H9 (cell line): ENCODE measurements at regions not wholly inside any gene's neighbourhood (a gene's known extent, or its start where the extent isn't known, plus 50 kb on each side); places are given as distances from the start of the nearest gene placed in this dataset.

Source experiments
- DNase-seq: peaks from one replicate; pipeline ENCODE4 v3.0.0-alpha.2; 2017
- H2AFZ ChIP-seq: one replicate; pipeline ENCODE4 v1.6.1; 2013; ENCODE audit warnings: mild to moderate bottlenecking, low read length, control low read depth, moderate library complexity
- H2AK5ac ChIP-seq: 2 replicates; pipeline ENCODE4 v1.6.1; 2013; ENCODE audit warnings: low read length, control low read depth, mixed read lengths; ENCODE audit not compliant: insufficient read length
- H2BK120ac ChIP-seq: one replicate; pipeline ENCODE4 v1.6.1; 2013; ENCODE audit warnings: low read depth, mild to moderate bottlenecking, low read length, control low read depth, inconsistent platforms; ENCODE audit not compliant: poor library complexity, severe bottlenecking
- H2BK12ac ChIP-seq: 2 replicates; pipeline ENCODE4 v1.6.1; 2013; ENCODE audit warnings: low read length, control low read depth, mixed read lengths, low read depth; ENCODE audit not compliant: insufficient read length
- H2BK15ac ChIP-seq: 2 replicates; pipeline ENCODE4 v1.6.1; 2013; ENCODE audit warnings: low read depth, low read length, control low read depth
- H2BK20ac ChIP-seq: one replicate; pipeline ENCODE4 v1.6.1; 2013; ENCODE audit warnings: low read depth, mild to moderate bottlenecking, low read length, control low read depth, inconsistent platforms; ENCODE audit not compliant: poor library complexity, severe bottlenecking
- H2BK5ac ChIP-seq: 2 replicates; pipeline ENCODE4 v1.6.1; 2013; ENCODE audit warnings: low read length, control low read depth, mixed read lengths; ENCODE audit not compliant: insufficient read length
- H3K14ac ChIP-seq: 2 replicates; pipeline ENCODE4 v1.6.1; 2013; ENCODE audit warnings: low read length, control low read depth; ENCODE audit not compliant: insufficient read depth
- H3K18ac ChIP-seq: 2 replicates; pipeline ENCODE4 v1.6.1; 2013; ENCODE audit warnings: low read depth, mild to moderate bottlenecking, mixed read lengths, low read length, control low read depth; ENCODE audit not compliant: insufficient read length
- H3K23ac ChIP-seq: 2 replicates; pipeline ENCODE4 v1.6.1; 2013; ENCODE audit warnings: low read length, control low read depth, mixed read lengths, low read depth; ENCODE audit not compliant: insufficient read length
- H3K23me2 ChIP-seq: 2 replicates; pipeline ENCODE4 v1.6.1; 2013; ENCODE audit warnings: low read depth, mild to moderate bottlenecking, mixed read lengths, low read length, control low read depth; ENCODE audit not compliant: insufficient read length, poor library complexity, severe bottlenecking
- H3K27ac ChIP-seq: 2 replicates; pipeline ENCODE4 v1.5.1; 2013; ENCODE audit warnings: low read length, control low read depth, mixed read lengths, low read depth; ENCODE audit not compliant: insufficient read length
- H3K27me3 ChIP-seq: 2 replicates; pipeline ENCODE4 v1.6.1; 2013; ENCODE audit warnings: low read length, control low read depth, inconsistent platforms; ENCODE audit not compliant: insufficient read depth
- H3K4ac ChIP-seq: 2 replicates; pipeline ENCODE4 v1.6.1; 2013; ENCODE audit warnings: low read depth, mild to moderate bottlenecking, control low read depth, inconsistent platforms, low read length, moderate library complexity
- H3K4me1 ChIP-seq: 2 replicates; pipeline ENCODE4 v1.6.1; 2013; ENCODE audit warnings: low read length, control low read depth, inconsistent platforms; ENCODE audit not compliant: insufficient read depth
- H3K4me2 ChIP-seq: 2 replicates; pipeline ENCODE4 v1.6.1; 2013; ENCODE audit warnings: low read length, control low read depth, mixed read lengths; ENCODE audit not compliant: insufficient read length, insufficient read depth
- H3K56ac ChIP-seq: 2 replicates; pipeline ENCODE4 v1.6.1; 2013; ENCODE audit warnings: low read depth, mild to moderate bottlenecking, mixed read lengths, low read length, control low read depth; ENCODE audit not compliant: insufficient read length
- H3K79me1 ChIP-seq: 2 replicates; pipeline ENCODE4 v1.6.1; 2013; ENCODE audit warnings: low read depth, mild to moderate bottlenecking, moderate library complexity, low read length, control low read depth, inconsistent platforms; ENCODE audit not compliant: insufficient read depth, poor library complexity, severe bottlenecking
- H3K79me2 ChIP-seq: 2 replicates; pipeline ENCODE4 v1.6.1; 2013; ENCODE audit warnings: low read length, control low read depth, inconsistent platforms; ENCODE audit not compliant: insufficient read depth
- H3K9ac ChIP-seq: 2 replicates; pipeline ENCODE4 v1.6.1; 2013; ENCODE audit warnings: low read length, control low read depth, mixed read lengths; ENCODE audit not compliant: insufficient read length; ENCODE audit errors: extremely low read depth
- H3K9me3 ChIP-seq: one replicate; pipeline ENCODE4 v1.6.1; 2013; ENCODE audit warnings: low read depth, low read length, inconsistent platforms; ENCODE audit not compliant: control insufficient read depth
- H3T11ph ChIP-seq: one replicate; pipeline ENCODE4 v1.6.1; 2013; ENCODE audit warnings: mild to moderate bottlenecking, low read length, control low read depth, inconsistent platforms
- H4K20me1 ChIP-seq: one replicate; pipeline ENCODE4 v1.6.1; 2013; ENCODE audit not compliant: control insufficient read depth, insufficient read length, insufficient read depth
- H4K5ac ChIP-seq: 2 replicates; pipeline ENCODE4 v1.6.1; 2013; ENCODE audit warnings: low read depth, mild to moderate bottlenecking, mixed read lengths, low read length, control low read depth; ENCODE audit not compliant: insufficient read length
- H4K8ac ChIP-seq: replicated peaks from 2 replicates; pipeline ENCODE4 v1.6.1; 2013; ENCODE audit warnings: low read length, control low read depth, mixed read lengths, low read depth; ENCODE audit not compliant: insufficient read length
- H4K91ac ChIP-seq: 2 replicates; pipeline ENCODE4 v1.6.1; 2013; ENCODE audit warnings: low read depth, mild to moderate bottlenecking, moderate library complexity, mixed read lengths, low read length, control low read depth; ENCODE audit not compliant: insufficient read length
- H3K27ac Mint-ChIP-seq, 3 experiments: 2 replicates in 2 of 3; 3 replicates in 1 of 3; pipeline ENCODE4 v1.8.0; 2020 to 2021; ENCODE audit warnings: mixed read lengths in 3 of 3, mild to moderate bottlenecking in 1 of 3, moderate library complexity in 1 of 3
- H3K27me3 Mint-ChIP-seq: 2 replicates; pipeline ENCODE4 v1.8.0; 2021; ENCODE audit warnings: low read depth, mild to moderate bottlenecking, moderate library complexity, mixed read lengths
- H3K36me3 Mint-ChIP-seq, 3 experiments: 2 replicates in 2 of 3; 3 replicates in 1 of 3; pipeline ENCODE4 v1.8.0; 2020 to 2021; ENCODE audit warnings: low read depth in 3 of 3, mixed read lengths in 3 of 3; ENCODE audit not compliant: insufficient read depth in 1 of 3
- H3K4me1 Mint-ChIP-seq, 2 experiments: 2 replicates each; pipeline ENCODE4 v1.8.0; 2020; ENCODE audit warnings: mixed read lengths in 2 of 2
- H3K4me3 Mint-ChIP-seq, 2 experiments: 2 replicates in 1 of 2; 3 replicates in 1 of 2; pipeline ENCODE4 v1.8.0; 2020 to 2021; ENCODE audit warnings: mild to moderate bottlenecking in 2 of 2, mixed read lengths in 2 of 2, moderate library complexity in 1 of 2
- H3K9me3 Mint-ChIP-seq, 2 experiments: 2 replicates in 1 of 2; 3 replicates in 1 of 2; pipeline ENCODE4 v1.8.0; 2020; ENCODE audit warnings: mild to moderate bottlenecking in 2 of 2, mixed read lengths in 2 of 2, moderate library complexity in 1 of 2
- CTCF ChIP-seq: fragments of 200-600 bp; sonication (generic); conservative IDR thresholded peaks from 3 replicates; pipeline ENCODE4 v1.8.0; 2021; ENCODE audit warnings: antibody characterized with exemption, mild to moderate bottlenecking
- WGBS: extraction: QIAGEN DNeasy Blood & Tissue Kit; methylation state at CpG from one replicate; pipeline ENCODE4 v1.1.7; 2013; ENCODE audit warnings: missing lambda C conversion rate, low lambda C conversion rate, mixed read lengths; ENCODE audit not compliant: insufficient read length; ENCODE audit errors: extremely low coverage; 5-methylcytosine and 5-hydroxymethylcytosine counted together

GRCh38 chr1:93778457-93778856, 96.8 kb upstream of the BCAR3 start:
- Histone ChIP-seq H3K56ac (no peak overlapping the region), H2BK12ac (no peak overlapping the region), H3K27me3 (no peaks in the 10 kb centered on the region), H4K91ac (no peak overlapping the region), H4K5ac (no peak overlapping the region), H3K4me2 (no peak overlapping the region), H3K18ac (no peak overlapping the region), H3T11ph (no peak overlapping the region), H3K79me1 (no peaks in the 10 kb centered on the region), H4K8ac (no peak overlapping the region), H3K79me2 (no peaks in the 10 kb centered on the region), H3K4me1 (peaks cover 2% of the 10 kb centered on the region; the same call in 1 of the 2 replicates), H2AK5ac (no peak overlapping the region), H3K27ac (no peak overlapping the region), H2BK20ac (no peak overlapping the region), H2BK5ac (no peak overlapping the region), H3K4ac (no peak overlapping the region), H4K20me1 (no peaks in the 10 kb centered on the region), H2AFZ (no peak overlapping the region), H3K9me3 (no peaks in the 10 kb centered on the region), H3K23me2 (no peaks in the 10 kb centered on the region), H3K23ac (no peak overlapping the region), H3K14ac (no peak overlapping the region), H3K9ac (no peak overlapping the region), H2BK120ac (no peak overlapping the region), H2BK15ac (no peak overlapping the region)
- Mint-ChIP-seq H3K9me3 (no peaks in the 10 kb centered on the region), H3K27ac (no peak overlapping the region; a peak in 1 of 7 replicates), H3K4me3 (no peak overlapping the region), H3K4me1 (peaks cover 21 to 22% of the 10 kb centered on the region in 2 experiments), H3K36me3 (no peaks in the 10 kb centered on the region), H3K27me3 (no peaks in the 10 kb centered on the region)
- DNase-seq: no peak
- TF ChIP-seq CTCF: no peak
- no CpG with 5 or more reads among the region's 2 CpGs for WGBS
